Naive thymus-derived CD8-positive, alpha-beta T cell (primary cell): ENCODE measurements at regions not wholly inside any gene's neighbourhood (a gene's known extent, or its start where the extent isn't known, plus 50 kb on each side); places are given as distances from the start of the nearest gene placed in this dataset.

Experiments
- ATAC-seq, 2 donors: fragments of 150-1000 bp; cut with Tn5 transposase in 1 of 2; sonication (Bioruptor Pico), chemical (Tn5 transposase) in 1 of 2; 1 replicate in 1 of 2; 2 replicates in 1 of 2; pipeline ENCODE4 v1.10.0; 2021; ENCODE audit warnings: mild to moderate bottlenecking in 2 of 2, moderate library complexity in 2 of 2
- POLR2A ChIA-PET: fragments of 350-600 bp; sonication (Branson Sonifier 250); formaldehyde crosslinking; loops from one replicate; lab custom pipeline; 2021; ENCODE audit warnings: antibody characterized with exemption; lab: Charles Lee
- DNase-seq, 10 donors: peaks; one replicate each; pipeline versions ENCODE4 v3.0.0 to v3.0.0-alpha.2; 2020 to 2022
- H3K27ac Mint-ChIP-seq, 10 donors: one replicate each; pipeline ENCODE4 v1.8.0; 2020 to 2022; ENCODE audit warnings: mild to moderate bottlenecking in 10 of 10, mixed read lengths in 10 of 10, moderate library complexity in 4 of 10, inconsistent platforms in 1 of 10
- H3K27me3 Mint-ChIP-seq, 5 donors: one replicate each; pipeline ENCODE4 v1.8.0; 2021 to 2022; ENCODE audit warnings: mixed read lengths in 5 of 5
- H3K36me3 Mint-ChIP-seq, 3 donors: one replicate each; pipeline ENCODE4 v1.8.0; 2020 to 2022; ENCODE audit warnings: mixed read lengths in 3 of 3, mild to moderate bottlenecking in 2 of 3, inconsistent platforms in 1 of 3
- H3K4me1 Mint-ChIP-seq, 4 donors: one replicate each; pipeline ENCODE4 v1.8.0; 2021 to 2022; ENCODE audit warnings: mixed read lengths in 4 of 4
- H3K4me3 Mint-ChIP-seq, 10 donors: one replicate each; pipeline ENCODE4 v1.8.0; 2020 to 2022; ENCODE audit warnings: mild to moderate bottlenecking in 10 of 10, mixed read lengths in 10 of 10, moderate library complexity in 6 of 10, inconsistent platforms in 1 of 10
- H3K9me3 Mint-ChIP-seq, 9 donors: one replicate each; pipeline ENCODE4 v1.8.0; 2020 to 2022; ENCODE audit warnings: mixed read lengths in 9 of 9, mild to moderate bottlenecking in 3 of 9, inconsistent platforms in 1 of 9, moderate library complexity in 1 of 9

DNA sequence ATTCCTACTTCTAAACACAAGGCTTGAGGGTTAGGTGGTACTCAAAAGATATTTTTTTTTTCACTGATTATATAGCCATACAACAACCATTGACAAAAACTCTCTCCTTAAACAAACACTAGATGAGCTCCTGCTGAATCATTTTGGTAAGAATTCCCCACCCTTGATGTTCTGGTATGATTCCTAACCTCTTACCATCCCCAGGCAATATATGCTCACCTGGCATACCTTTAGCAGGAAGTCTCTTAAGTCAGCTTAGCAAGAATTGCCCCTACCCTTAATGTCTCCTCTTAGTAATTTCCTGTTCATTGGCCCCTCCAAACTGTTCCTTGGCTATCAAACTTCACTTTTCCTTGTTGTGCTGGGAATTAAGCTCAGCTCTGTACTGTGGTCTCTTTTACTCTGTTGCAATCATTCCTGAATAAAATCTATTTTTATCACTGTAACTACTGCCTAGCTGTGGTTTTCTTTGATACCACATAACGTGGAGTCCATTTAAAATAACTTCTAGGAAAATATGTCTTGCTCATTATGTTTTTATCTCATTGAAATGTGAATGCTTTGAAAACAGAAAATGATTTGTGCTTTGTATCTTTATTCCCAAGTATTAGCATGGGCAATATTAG, 712.6 kb downstream of the SLC16A7 start:
- POLR2A ChIA-PET: no interaction called here
- Mint-ChIP-seq H3K27me3 (no peaks in the 10 kb centered on the region), H3K4me1 (no peaks in the 10 kb centered on the region), H3K9me3 (peaks cover 0 to 13% (median 0%) of the 10 kb centered on the region in 9 donors), H3K4me3 (no peak overlapping the region), H3K36me3 (no peaks in the 10 kb centered on the region), H3K27ac (no peak overlapping the region)
- ATAC-seq (no peak), DNase-seq (no peak)

DNA sequence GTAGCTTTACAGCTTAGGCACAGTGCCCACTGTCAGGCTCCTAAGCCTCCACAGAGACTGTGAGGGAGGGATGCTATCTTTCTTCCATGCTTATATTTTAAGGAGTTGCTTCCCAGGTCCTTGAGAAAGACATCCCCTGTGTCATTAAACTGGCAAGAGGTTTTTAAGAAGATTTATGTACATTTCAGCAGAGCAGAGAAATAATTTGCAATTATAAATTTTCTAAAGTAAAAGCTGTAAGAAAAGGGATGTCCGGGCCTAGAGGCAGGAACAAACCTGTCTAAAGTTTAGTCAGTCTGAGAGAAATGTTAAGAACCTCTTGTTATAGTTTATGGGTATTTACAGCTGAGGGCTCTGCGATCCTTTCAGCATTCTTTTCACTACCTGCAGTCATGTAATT, 716.1 kb downstream of the SLC16A7 start:
- Mint-ChIP-seq H3K36me3 (no peaks in the 10 kb centered on the region), H3K4me1 (no peaks in the 10 kb centered on the region), H3K9me3 (peaks cover 0 to 18% (median 4%) of the 10 kb centered on the region in 9 donors), H3K27me3 (no peaks in the 10 kb centered on the region), H3K27ac (no peak overlapping the region), H3K4me3 (no peak overlapping the region)
- DNase-seq (no peak), ATAC-seq (no peak)
- POLR2A ChIA-PET: no interaction called here

DNA sequence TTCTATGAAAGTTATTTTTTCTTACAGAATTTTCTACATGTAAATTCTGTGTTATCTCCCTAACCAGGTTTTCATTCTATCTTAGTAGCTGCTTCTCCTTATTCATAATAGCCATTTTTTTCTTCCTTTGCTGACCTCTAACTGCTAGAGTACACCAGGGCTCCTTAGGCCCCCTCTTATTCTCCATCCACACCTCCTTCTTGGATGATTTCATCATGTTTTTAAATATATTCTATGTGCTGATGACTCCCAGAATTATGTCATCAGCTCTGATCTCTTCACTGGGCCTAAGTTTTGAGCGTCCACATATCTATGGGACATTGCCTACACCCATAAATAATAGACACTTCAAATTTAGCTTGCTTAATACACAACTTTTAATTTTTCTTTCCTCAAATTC, 721.5 kb downstream of the SLC16A7 start:
- H3K4me1 Mint-ChIP-seq: no peaks in the 10 kb centered on the region
- H3K4me3 Mint-ChIP-seq: no peak overlapping the region
- H3K27ac Mint-ChIP-seq: no peak overlapping the region
- POLR2A ChIA-PET: no interaction called here
- DNase-seq (no peak), ATAC-seq (no peak)
- H3K36me3 Mint-ChIP-seq: no peaks in the 10 kb centered on the region
- H3K27me3 Mint-ChIP-seq: no peaks in the 10 kb centered on the region
- H3K9me3 Mint-ChIP-seq: peaks cover 0 to 18% (median 3%) of the 10 kb centered on the region in 9 donors

DNA sequence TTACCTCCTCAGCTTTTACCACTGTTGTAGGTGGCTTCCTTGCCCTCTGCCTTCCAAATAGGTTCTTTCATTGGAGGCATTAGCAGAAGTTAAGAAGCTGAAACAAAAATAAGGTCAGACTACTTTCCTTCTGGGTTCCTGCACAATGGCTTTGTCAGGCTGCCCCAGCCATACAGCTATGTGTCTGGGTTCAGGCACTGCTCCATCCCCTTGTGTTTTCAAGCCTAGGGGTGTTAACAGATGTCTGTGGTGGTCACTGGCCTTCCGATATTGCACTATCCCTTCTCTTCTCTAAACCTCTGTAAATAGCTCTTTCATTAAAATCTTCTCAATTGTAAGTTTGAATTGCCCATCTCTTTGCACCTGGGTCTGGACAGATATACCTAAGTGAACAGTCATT, 728.9 kb downstream of the SLC16A7 start:
- no peaks in the 10 kb centered on the region for H3K4me1 Mint-ChIP-seq
- DNase-seq (no peak), ATAC-seq (no peak)
- H3K4me3 Mint-ChIP-seq: no peak overlapping the region
- H3K27me3 Mint-ChIP-seq: no peaks in the 10 kb centered on the region
- peaks cover 0 to 11% (median 3%) of the 10 kb centered on the region in 9 donors for H3K9me3 Mint-ChIP-seq
- H3K27ac Mint-ChIP-seq: no peak overlapping the region
- no peaks in the 10 kb centered on the region for H3K36me3 Mint-ChIP-seq
- POLR2A ChIA-PET: no interaction called here

DNA sequence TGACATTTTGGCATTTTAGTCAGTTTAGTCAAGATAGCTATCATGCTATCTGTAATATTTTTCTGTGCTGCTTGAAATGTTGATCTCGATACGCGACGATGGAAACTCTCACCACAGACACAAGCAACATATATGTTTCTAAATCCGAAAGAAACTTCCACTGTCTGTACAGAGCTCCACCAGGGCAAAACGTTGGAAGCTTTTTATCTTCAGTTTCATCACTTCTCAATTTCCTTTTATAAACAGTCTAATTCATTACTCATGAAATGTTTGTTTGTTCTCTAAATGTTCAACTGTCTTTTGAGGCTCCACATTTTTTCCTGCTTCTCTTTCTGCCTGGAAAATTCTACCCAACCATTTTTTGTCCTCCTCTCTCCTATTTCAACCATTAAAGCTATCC, 737.6 kb downstream of the SLC16A7 start:
- H3K9me3 Mint-ChIP-seq: peaks cover 0 to 16% (median 4%) of the 10 kb centered on the region in 9 donors
- no peak overlapping the region for H3K27ac Mint-ChIP-seq
- H3K4me1 Mint-ChIP-seq: no peaks in the 10 kb centered on the region
- H3K36me3 Mint-ChIP-seq: no peaks in the 10 kb centered on the region
- H3K4me3 Mint-ChIP-seq: no peak overlapping the region
- DNase-seq: no peak
- no peak for ATAC-seq
- H3K27me3 Mint-ChIP-seq: no peaks in the 10 kb centered on the region
- POLR2A ChIA-PET: no interaction called here

DNA sequence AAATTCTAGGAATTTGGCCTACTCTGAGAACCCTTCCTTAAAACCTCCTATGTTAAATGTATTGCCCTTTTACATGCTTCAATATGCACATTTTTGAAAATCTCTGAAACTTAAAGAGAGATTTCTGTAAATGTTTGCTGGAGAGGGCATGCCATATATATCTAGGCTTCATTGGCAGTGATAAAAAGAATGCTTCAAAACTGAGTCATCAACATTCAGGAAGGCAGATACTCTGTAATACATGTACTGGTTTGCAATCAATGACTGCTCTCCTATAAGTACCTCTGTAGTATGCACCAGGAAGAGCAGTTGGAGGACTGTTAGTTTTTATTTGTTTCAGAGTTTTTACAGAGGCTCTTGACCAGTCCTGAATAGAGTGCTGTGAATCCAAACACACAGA, 739.9 kb downstream of the SLC16A7 start:
- Mint-ChIP-seq H3K4me1 (no peaks in the 10 kb centered on the region), H3K9me3 (peaks cover 0 to 14% (median 4%) of the 10 kb centered on the region in 9 donors), H3K4me3 (no peak overlapping the region), H3K36me3 (no peaks in the 10 kb centered on the region), H3K27ac (no peak overlapping the region), H3K27me3 (no peaks in the 10 kb centered on the region)
- ATAC-seq: no peak
- POLR2A ChIA-PET: no interaction called here
- no peak for DNase-seq

DNA sequence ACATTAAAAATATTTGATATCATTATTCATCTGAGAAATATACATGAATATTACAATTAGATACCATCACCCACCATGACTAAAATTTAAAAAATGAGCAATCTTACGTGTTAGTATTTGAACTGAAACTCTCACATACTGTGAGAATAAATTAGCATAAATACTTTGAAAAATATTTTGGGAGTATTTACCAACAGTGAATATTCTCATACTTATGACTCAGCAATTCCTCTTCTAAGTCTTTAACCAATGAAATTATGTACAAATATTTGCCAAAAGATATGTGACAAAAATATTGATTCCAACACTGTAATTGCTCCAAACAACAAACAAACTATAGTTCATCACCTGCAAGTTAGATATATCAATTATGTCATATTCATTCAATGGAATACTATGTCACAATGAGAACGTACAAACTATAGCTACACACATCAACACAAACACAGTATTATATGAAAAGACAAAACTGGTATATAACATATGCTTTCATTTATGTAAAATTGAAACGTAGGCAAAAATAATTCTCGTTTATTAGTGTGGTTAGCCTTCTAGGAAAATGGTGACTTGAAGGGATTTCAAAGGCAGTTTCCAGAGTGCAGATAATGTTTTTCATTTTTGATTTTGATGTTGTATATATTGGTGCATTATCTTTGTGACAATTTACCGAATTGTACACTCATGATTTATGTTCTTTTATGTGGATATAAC, 742.2 kb downstream of the SLC16A7 start:
- POLR2A ChIA-PET: interaction anchor here (0.6 kb wide), 1 partner anchor 780 kb away, joined by 3 read pairs; no protein-coding TSS in a partner anchor
- Mint-ChIP-seq H3K27ac (no peak overlapping the region), H3K36me3 (no peaks in the 10 kb centered on the region), H3K27me3 (no peaks in the 10 kb centered on the region), H3K9me3 (peaks cover 0 to 14% (median 6%) of the 10 kb centered on the region in 9 donors), H3K4me3 (no peak overlapping the region), H3K4me1 (no peaks in the 10 kb centered on the region)
- ATAC-seq: no peak
- no peak for DNase-seq

DNA sequence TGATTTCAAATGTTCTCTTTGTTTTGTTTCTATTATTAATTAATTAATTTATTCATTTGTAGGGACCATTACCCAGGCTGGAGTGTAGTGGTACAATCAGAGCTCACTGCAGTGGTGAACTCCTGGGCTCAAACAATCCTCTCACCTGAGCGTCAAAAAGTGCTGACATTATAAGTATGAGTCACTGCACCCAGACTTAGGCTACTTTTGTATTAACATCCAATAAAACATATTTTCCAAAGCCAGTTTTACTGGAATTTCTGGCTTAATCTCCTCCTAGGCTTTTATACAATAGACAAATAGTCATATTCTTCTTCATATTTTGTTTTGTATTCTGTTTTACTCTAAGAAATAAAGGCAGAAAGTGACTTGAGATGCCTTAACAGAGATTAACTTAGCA, 749.6 kb downstream of the SLC16A7 start:
- Mint-ChIP-seq H3K27ac (no peak overlapping the region), H3K36me3 (no peaks in the 10 kb centered on the region), H3K9me3 (peaks cover 0 to 7% (median 2%) of the 10 kb centered on the region in 9 donors), H3K27me3 (no peaks in the 10 kb centered on the region), H3K4me3 (no peak overlapping the region), H3K4me1 (no peaks in the 10 kb centered on the region)
- no peak for DNase-seq
- POLR2A ChIA-PET: no interaction called here
- no peak for ATAC-seq

DNA sequence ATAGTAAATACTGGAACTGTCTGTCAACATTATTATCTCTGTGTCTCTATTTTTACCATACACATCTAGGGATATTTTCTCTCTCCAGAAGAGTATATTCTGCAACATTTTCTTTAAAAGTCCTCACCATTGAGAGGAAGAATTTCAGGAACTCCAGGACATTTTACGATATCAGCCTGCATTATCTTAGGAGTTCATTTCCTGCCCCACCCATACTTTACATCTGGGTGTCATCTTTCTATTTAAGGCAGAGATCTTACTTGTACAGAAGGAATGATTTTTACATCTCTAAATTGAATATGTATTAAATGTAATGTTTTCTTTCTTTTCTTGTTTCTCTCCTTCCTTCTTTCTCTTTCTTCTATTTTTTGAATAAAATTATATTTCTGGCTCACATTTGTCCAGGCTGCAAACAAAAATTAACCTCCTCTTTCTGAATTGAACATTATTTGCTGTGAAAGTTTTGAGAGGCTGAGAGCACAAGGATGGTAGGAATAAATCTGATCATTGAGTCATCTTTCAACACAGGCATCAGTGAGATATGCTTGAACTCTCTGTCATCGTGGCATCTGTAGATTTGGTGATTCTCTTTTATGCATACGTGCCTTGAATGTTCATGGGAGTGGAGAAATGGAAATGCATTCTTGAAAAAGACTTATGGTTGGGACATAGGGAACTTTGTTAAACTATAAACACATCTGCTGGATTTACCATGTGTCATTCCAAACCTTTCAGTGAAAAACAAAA, 753.6 kb downstream of the SLC16A7 start:
- ATAC-seq: no peak
- H3K27me3 Mint-ChIP-seq: no peaks in the 10 kb centered on the region
- no peaks in the 10 kb centered on the region for H3K4me1 Mint-ChIP-seq
- H3K27ac Mint-ChIP-seq: no peak overlapping the region
- H3K36me3 Mint-ChIP-seq: peaks cover 0 to 2% (median 0%) of the 10 kb centered on the region in 3 donors
- H3K9me3 Mint-ChIP-seq: peaks cover 0 to 10% (median 2%) of the 10 kb centered on the region in 9 donors
- POLR2A ChIA-PET: no interaction called here
- no peak for DNase-seq
- no peak overlapping the region for H3K4me3 Mint-ChIP-seq

DNA sequence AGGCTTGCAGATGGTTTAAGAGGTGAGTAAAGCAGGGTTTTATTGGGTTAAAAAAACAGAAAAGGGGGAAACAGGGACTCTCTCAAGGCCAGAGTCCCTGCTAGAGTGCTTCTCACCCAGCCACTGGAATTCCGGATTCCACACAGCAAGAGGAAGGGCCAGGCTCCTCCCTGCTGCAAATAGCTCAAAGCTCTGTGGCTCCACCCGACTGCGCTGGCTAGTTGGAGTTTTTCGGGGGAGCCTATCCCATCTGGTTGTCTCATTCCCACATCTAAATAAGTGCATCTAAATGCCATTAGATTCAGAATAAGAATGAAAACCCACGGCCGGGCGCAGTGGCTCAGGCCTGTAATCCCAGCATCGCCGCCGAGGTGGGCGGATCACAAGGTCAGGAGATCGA, 791.5 kb downstream of the SLC16A7 start:
- Mint-ChIP-seq H3K27ac (no peak overlapping the region), H3K36me3 (no peaks in the 10 kb centered on the region), H3K27me3 (no peaks in the 10 kb centered on the region), H3K9me3 (peaks cover 0 to 20% (median 5%) of the 10 kb centered on the region in 9 donors), H3K4me3 (no peak overlapping the region), H3K4me1 (no peaks in the 10 kb centered on the region)
- POLR2A ChIA-PET: no interaction called here
- ATAC-seq (no peak), DNase-seq (no peak)

DNA sequence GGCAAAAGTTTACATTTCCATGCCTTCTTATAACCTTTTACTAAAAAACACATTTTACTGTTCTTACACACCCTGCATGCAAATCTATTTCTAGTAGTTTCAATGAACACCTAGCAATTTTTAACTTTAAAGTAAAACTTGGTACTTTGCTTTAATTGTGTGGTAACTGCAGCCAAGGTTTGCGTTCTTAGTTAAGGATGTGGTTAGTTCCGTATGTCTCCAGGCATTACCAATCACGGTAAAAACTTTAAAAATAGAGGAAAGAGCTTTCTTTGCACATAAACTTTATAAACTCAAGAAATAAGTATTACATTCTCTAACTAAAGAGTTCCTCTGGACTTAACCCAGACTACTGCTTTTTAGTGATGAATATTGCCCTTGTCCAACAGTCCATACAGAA, 795.2 kb downstream of the SLC16A7 start:
- Mint-ChIP-seq H3K4me3 (no peak overlapping the region), H3K9me3 (peaks cover 0 to 13% (median 2%) of the 10 kb centered on the region in 9 donors), H3K27ac (no peak overlapping the region), H3K4me1 (no peaks in the 10 kb centered on the region), H3K27me3 (no peaks in the 10 kb centered on the region), H3K36me3 (no peaks in the 10 kb centered on the region)
- POLR2A ChIA-PET: no interaction called here
- ATAC-seq: no peak
- DNase-seq: no peak

DNA sequence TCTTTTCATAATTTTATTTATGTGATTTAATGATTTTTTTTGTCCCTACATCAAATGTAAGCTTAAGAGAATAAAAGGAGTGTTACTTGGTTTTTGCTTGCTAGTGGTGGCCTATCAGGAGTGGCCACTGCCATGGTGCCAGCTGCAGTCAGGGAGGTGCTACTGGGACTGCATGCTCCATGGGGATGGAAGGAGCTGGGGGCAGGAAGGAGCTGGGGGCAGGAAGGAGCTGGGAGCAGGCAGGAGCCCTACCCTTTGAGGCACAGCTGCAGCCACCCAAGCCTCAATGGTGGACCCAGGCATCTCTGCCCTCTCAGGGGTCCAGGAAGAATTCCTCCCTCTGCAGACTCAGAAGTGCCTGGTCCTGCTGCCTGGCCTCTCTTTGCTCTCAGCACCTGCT, 796.0 kb downstream of the SLC16A7 start:
- POLR2A ChIA-PET: no interaction called here
- ATAC-seq (no peak), DNase-seq (no peak)
- H3K4me1 Mint-ChIP-seq: no peaks in the 10 kb centered on the region
- H3K27ac Mint-ChIP-seq: no peak overlapping the region
- H3K4me3 Mint-ChIP-seq: no peak overlapping the region
- H3K36me3 Mint-ChIP-seq: no peaks in the 10 kb centered on the region
- H3K27me3 Mint-ChIP-seq: no peaks in the 10 kb centered on the region
- H3K9me3 Mint-ChIP-seq: peaks cover 0 to 13% (median 2%) of the 10 kb centered on the region in 9 donors

DNA sequence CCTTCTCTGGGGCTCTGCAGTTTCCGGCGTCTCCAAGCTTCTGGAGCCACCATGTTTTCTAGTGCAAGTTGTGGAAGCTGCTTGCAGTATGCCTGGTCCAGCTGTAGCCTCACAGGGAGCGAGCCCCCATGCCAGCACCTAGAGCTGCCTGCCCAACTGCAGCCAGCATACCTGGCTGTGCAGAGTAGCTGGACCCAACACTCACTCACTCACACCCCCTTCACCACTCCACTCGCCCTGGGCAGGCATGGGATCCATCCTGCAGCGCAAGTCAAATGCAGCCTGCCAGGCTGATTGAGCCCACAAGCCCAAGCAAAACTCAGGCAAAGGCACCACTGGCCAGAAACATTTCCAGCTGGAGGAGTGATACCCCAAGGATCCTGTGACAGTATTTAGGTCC, 797.3 kb downstream of the SLC16A7 start:
- peaks cover 0 to 10% (median 2%) of the 10 kb centered on the region in 9 donors for H3K9me3 Mint-ChIP-seq
- POLR2A ChIA-PET: no interaction called here
- ATAC-seq (no peak), DNase-seq (no peak)
- H3K36me3 Mint-ChIP-seq: no peaks in the 10 kb centered on the region
- no peak overlapping the region for H3K27ac Mint-ChIP-seq
- H3K27me3 Mint-ChIP-seq: no peaks in the 10 kb centered on the region
- H3K4me1 Mint-ChIP-seq: no peaks in the 10 kb centered on the region
- no peak overlapping the region for H3K4me3 Mint-ChIP-seq
